Smooth muscle cell (in vitro differentiated cells): ENCODE measurements at regions not wholly inside any gene's neighbourhood (a gene's known extent, or its start where the extent isn't known, plus 50 kb on each side); places are given as distances from the start of the nearest gene placed in this dataset.
"Not testable (repeated sequence)": the region's sequence is repeated elsewhere in the genome, so short reads cannot be mapped to it uniquely, and the experiment has no call there.

Source experiments
- DNase-seq: peaks from one replicate; lab custom pipeline; 2025; ENCODE audit not compliant: unreplicated experiment; lab: John Stamatoyannopoulos, UW
- H2AFZ ChIP-seq: fragments of 200-600 bp; sonication (generic); 2 replicates; pipeline ENCODE4 v1.6.0; 2016; ENCODE audit warnings: antibody characterized with exemption, low read depth, mild to moderate bottlenecking
- H3F3A ChIP-seq: fragments of 200-600 bp; sonication (generic); 2 replicates; pipeline ENCODE4 v1.6.0; 2017; ENCODE audit warnings: antibody characterized with exemption, low read depth
- H3K27ac ChIP-seq: fragments of 200-600 bp; sonication (generic); 2 replicates; pipeline ENCODE4 v1.5.1; 2016; ENCODE audit warnings: low read depth, mild to moderate bottlenecking
- H3K27me3 ChIP-seq: fragments of 200-600 bp; sonication (generic); 2 replicates; pipeline ENCODE4 v1.6.1; 2016; ENCODE audit warnings: low read depth, mild to moderate bottlenecking
- H3K36me3 ChIP-seq: fragments of 200-600 bp; sonication (generic); 2 replicates; pipeline ENCODE4 v1.5.1; 2016; ENCODE audit warnings: low read depth
- H3K4me1 ChIP-seq: fragments of 200-600 bp; sonication (generic); 2 replicates; pipeline ENCODE4 v1.5.1; 2016; ENCODE audit warnings: low read depth
- H3K4me2 ChIP-seq: fragments of 200-600 bp; sonication (generic); 2 replicates; pipeline ENCODE4 v1.6.0; 2016; ENCODE audit warnings: mild to moderate bottlenecking
- H3K4me3 ChIP-seq: fragments of 200-600 bp; sonication (generic); 2 replicates; pipeline ENCODE4 v1.5.1; 2016; ENCODE audit warnings: mild to moderate bottlenecking
- H3K79me2 ChIP-seq: fragments of 200-600 bp; sonication (generic); 2 replicates; pipeline ENCODE4 v1.6.0; 2016; ENCODE audit warnings: low read depth, mild to moderate bottlenecking
- H3K9ac ChIP-seq: fragments of 200-600 bp; sonication (generic); 2 replicates; pipeline ENCODE4 v1.6.0; 2016; ENCODE audit warnings: low read depth
- H3K9me3 ChIP-seq: fragments of 200-600 bp; sonication (generic); replicated peaks from 2 replicates; pipeline ENCODE4 v1.5.1; 2016; ENCODE audit warnings: low read depth
- H4K20me1 ChIP-seq: fragments of 200-600 bp; sonication (generic); 2 replicates; pipeline ENCODE4 v1.6.0; 2016; ENCODE audit warnings: low read depth
- CTCF ChIP-seq: fragments of 200-600 bp; sonication (generic); IDR thresholded peaks from 2 replicates; pipeline ENCODE4 v1.5.1; 2017; ENCODE audit warnings: borderline replicate concordance, mild to moderate bottlenecking, antibody characterized with exemption; ENCODE audit not compliant: insufficient read depth, poor library complexity, severe bottlenecking
- WGBS: methylation state at CpG from one replicate; pipeline ENCODE4 v1.1.7; 2016; ENCODE audit warnings: low lambda C conversion rate; 5-methylcytosine and 5-hydroxymethylcytosine counted together

GRCh38 chr13:68714292-68714691, 1393.3 kb upstream of the ATXN8OS start:
- Histone ChIP-seq H3K79me2 (no peaks in the 10 kb centered on the region), H3F3A (no peaks in the 10 kb centered on the region), H3K4me1 (peaks cover 30% of the 10 kb centered on the region), H2AFZ (no peak overlapping the region), H3K4me2 (no peak overlapping the region), H3K9me3 (no peaks in the 10 kb centered on the region), H3K27me3 (no peaks in the 10 kb centered on the region), H3K9ac (no peak overlapping the region), H3K4me3 (no peak overlapping the region), H4K20me1 (no peaks in the 10 kb centered on the region), H3K27ac (peak overlapping the region; percentile 5), H3K36me3 (no peaks in the 10 kb centered on the region)
- DNase-seq: no peak
- 23% methylated on average over 2 of the region's 2 CpGs for WGBS
- TF ChIP-seq CTCF: no peak

- no peak overlapping the region for H3K27ac ChIP-seq
- H4K20me1 ChIP-seq: no peaks in the 10 kb centered on the region
- DNase-seq: no peak
- H3K27me3 ChIP-seq: no peaks in the 10 kb centered on the region
- peaks cover 30% of the 10 kb centered on the region for H3K4me1 ChIP-seq
- TF ChIP-seq CTCF: no peak
- no peak overlapping the region for H3K4me3 ChIP-seq
- H3K9me3 ChIP-seq: no peaks in the 10 kb centered on the region
- H3K4me2 ChIP-seq: no peak overlapping the region
- peak overlapping the region; percentile 55 for H2AFZ ChIP-seq
- no peaks in the 10 kb centered on the region for H3F3A ChIP-seq
- no peaks in the 10 kb centered on the region for H3K79me2 ChIP-seq
- no peak overlapping the region for H3K9ac ChIP-seq
- WGBS: 67% methylated on average over 1 of the region's 1 CpG
- no peaks in the 10 kb centered on the region for H3K36me3 ChIP-seq
Measured at GRCh38 chr13:68713394-68713793, 1394.2 kb upstream of the ATXN8OS start.

GRCh38 chr13:68708336-68708908, 1399.2 kb upstream of the ATXN8OS start:
- WGBS: 69% methylated on average over 16 of the region's 16 CpGs
- no peaks in the 10 kb centered on the region for H3K9me3 ChIP-seq
- H3F3A ChIP-seq: no peaks in the 10 kb centered on the region
- H3K79me2 ChIP-seq: no peaks in the 10 kb centered on the region
- no peaks in the 10 kb centered on the region for H3K27me3 ChIP-seq
- H3K9ac ChIP-seq: no peak overlapping the region
- H3K4me2 ChIP-seq: no peak overlapping the region
- DNase-seq: no peak
- peaks cover 8% of the 10 kb centered on the region for H3K4me1 ChIP-seq
- H3K36me3 ChIP-seq: peaks cover 5% of the 10 kb centered on the region
- H3K4me3 ChIP-seq: no peak overlapping the region
- peak overlapping the region; percentile 22 for H2AFZ ChIP-seq
- peak overlapping the region; percentile 17 for H3K27ac ChIP-seq
- H4K20me1 ChIP-seq: no peaks in the 10 kb centered on the region
- no peak for TF ChIP-seq CTCF

- DNase-seq, H2AFZ ChIP-seq, H3K4me3 ChIP-seq, H3K9me3 ChIP-seq, H3K27me3 ChIP-seq, H3K27ac ChIP-seq, H4K20me1 ChIP-seq, H3K4me1 ChIP-seq, H3K79me2 ChIP-seq, H3F3A ChIP-seq, H3K36me3 ChIP-seq, H3K4me2 ChIP-seq, H3K9ac ChIP-seq: not testable (repeated sequence)
Measured at GRCh38 chr13:68706044-68706443, 1401.6 kb upstream of the ATXN8OS start.
